GM23338 (cell line): ENCODE measurements at regions not wholly inside any gene's neighbourhood (a gene's known extent, or its start where the extent isn't known, plus 50 kb on each side); places are given as distances from the start of the nearest gene placed in this dataset.
A peak's percentile ranks its signal among the peaks of the same experiment; 100 is the strongest.

Source experiments
- ATAC-seq: fragments of 200-7000 bp; cut with Tn5 transposase; 3 replicates; pipeline ENCODE4 v1.9.1; 2020
- DNase-seq: peaks from one replicate; pipeline ENCODE4 v3.0.0-alpha.2; 2015; ENCODE audit warnings: low spot score
- H2AFZ ChIP-seq: fragments of 200-600 bp; sonication (generic); 2 replicates; pipeline ENCODE4 v1.8.0; 2016; ENCODE audit warnings: antibody characterized with exemption, mild to moderate bottlenecking, moderate library complexity
- H3F3A ChIP-seq: fragments of 200-600 bp; sonication (generic); replicated peaks from 2 replicates; pipeline ENCODE4 v1.8.0; 2017; ENCODE audit warnings: antibody characterized with exemption, mixed run types, low read depth
- H3K27ac ChIP-seq: fragments of 200-600 bp; sonication (generic); 2 replicates; pipeline ENCODE4 v1.6.1; 2016; ENCODE audit warnings: low read depth
- H3K27me3 ChIP-seq: fragments of 200-600 bp; sonication (generic); 2 replicates; pipeline ENCODE4 v1.8.0; 2016; ENCODE audit warnings: mild to moderate bottlenecking, mixed run types, moderate library complexity; ENCODE audit not compliant: insufficient read depth
- H3K36me3 ChIP-seq: fragments of 200-600 bp; sonication (generic); 2 replicates; pipeline ENCODE4 v1.8.0; 2016; ENCODE audit warnings: mild to moderate bottlenecking; ENCODE audit not compliant: insufficient read depth
- H3K4me1 ChIP-seq: fragments of 200-600 bp; sonication (generic); 2 replicates; pipeline ENCODE4 v1.8.0; 2016; ENCODE audit warnings: mild to moderate bottlenecking, moderate library complexity; ENCODE audit not compliant: insufficient read depth
- H3K4me2 ChIP-seq: fragments of 200-600 bp; sonication (generic); 2 replicates; pipeline ENCODE4 v1.7.1; 2017; ENCODE audit warnings: mixed run types
- H3K4me3 ChIP-seq: fragments of 200-600 bp; sonication (generic); 2 replicates; pipeline ENCODE4 v1.6.1; 2016; ENCODE audit warnings: mixed run types
- H3K79me2 ChIP-seq: fragments of 200-600 bp; sonication (generic); replicated peaks from 2 replicates; pipeline ENCODE4 v1.8.0; 2017; ENCODE audit warnings: mild to moderate bottlenecking; ENCODE audit not compliant: insufficient read depth
- H3K9me2 ChIP-seq: fragments of 200-600 bp; sonication (generic); 2 replicates; pipeline ENCODE4 v1.8.0; 2017; ENCODE audit not compliant: insufficient read depth
- H4K20me1 ChIP-seq: fragments of 200-600 bp; sonication (generic); replicated peaks from 2 replicates; pipeline ENCODE4 v1.8.0; 2017; ENCODE audit warnings: mild to moderate bottlenecking; ENCODE audit not compliant: insufficient read depth
- H3K27ac Mint-ChIP-seq: 2 replicates; pipeline ENCODE4 v1.8.0; 2020; ENCODE audit warnings: inconsistent platforms, mild to moderate bottlenecking, moderate library complexity, mixed read lengths
- H3K27me3 Mint-ChIP-seq: 3 replicates; pipeline ENCODE4 v1.8.0; 2022; ENCODE audit warnings: low read depth, mild to moderate bottlenecking, moderate library complexity, mixed read lengths, inconsistent platforms; ENCODE audit not compliant: insufficient read depth, poor library complexity
- H3K36me3 Mint-ChIP-seq: 3 replicates; pipeline ENCODE4 v1.8.0; 2021; ENCODE audit warnings: low read depth, mild to moderate bottlenecking, inconsistent platforms, moderate library complexity, mixed read lengths
- H3K4me1 Mint-ChIP-seq: 3 replicates; pipeline ENCODE4 v1.8.0; 2020; ENCODE audit warnings: mild to moderate bottlenecking, inconsistent platforms, mixed read lengths
- H3K4me3 Mint-ChIP-seq: 3 replicates; pipeline ENCODE4 v1.8.0; 2021; ENCODE audit warnings: moderate library complexity, mild to moderate bottlenecking, inconsistent platforms, mixed read lengths
- H3K9me3 Mint-ChIP-seq: 3 replicates; pipeline ENCODE4 v1.8.0; 2020; ENCODE audit warnings: moderate library complexity, mild to moderate bottlenecking, inconsistent platforms, mixed read lengths
- CTCF ChIP-seq, 2 experiments: fragments of 200-600 bp in 1 of 2; sonication (generic) in 1 of 2; conservative IDR thresholded peaks; 2 replicates each; pipeline versions ENCODE4 v1.5.1 to v1.6.1; 2016 to 2017; ENCODE audit warnings: antibody characterized with exemption in 2 of 2, low read depth in 2 of 2, mild to moderate bottlenecking in 2 of 2, moderate library complexity in 1 of 2
- EZH2 ChIP-seq: fragments of 200-600 bp; sonication (generic); IDR thresholded peaks from one replicate; pipeline ENCODE4 v1.8.0; 2017; ENCODE audit warnings: antibody characterized with exemption, mild to moderate bottlenecking, low read depth; ENCODE audit not compliant: unreplicated experiment
- EZH2phosphoT487 ChIP-seq: fragments of 200-600 bp; sonication (generic); IDR thresholded peaks from one replicate; pipeline ENCODE4 v1.8.1; 2018; ENCODE audit warnings: antibody characterized with exemption; ENCODE audit not compliant: unreplicated experiment
- NANOG ChIP-seq: IDR thresholded peaks from 2 replicates; pipeline ENCODE4 v1.6.1; 2016; ENCODE audit warnings: antibody characterized with exemption, borderline replicate concordance
- POLR2AphosphoS5 ChIP-seq: IDR thresholded peaks from 2 replicates; pipeline ENCODE4 v1.6.1; 2016; ENCODE audit warnings: antibody characterized with exemption, low read depth
- REST ChIP-seq: IDR thresholded peaks from one replicate; pipeline ENCODE4 v1.6.1; 2018; ENCODE audit warnings: antibody characterized with exemption; ENCODE audit not compliant: unreplicated experiment
- STAT1 ChIP-seq: IDR thresholded peaks from one replicate; pipeline ENCODE4 v1.6.1; 2016; ENCODE audit warnings: antibody characterized with exemption; ENCODE audit not compliant: unreplicated experiment
- ZNF114 ChIP-seq: fragments of 250-450 bp; sonication (Bioruptor Pico); IDR thresholded peaks from 2 replicates; pipeline ENCODE4 v1.5.0; 2020; ENCODE audit warnings: mild to moderate bottlenecking, moderate library complexity
- ZNF331 ChIP-seq: fragments of 250-450 bp; sonication (Bioruptor Pico); IDR thresholded peaks from 2 replicates; pipeline ENCODE4 v1.5.0; 2020; ENCODE audit warnings: low read depth, mild to moderate bottlenecking, moderate library complexity
- TF ChIP-seq, protein P1 (sequence below): fragments of 250-450 bp; sonication (Bioruptor Pico); IDR thresholded peaks from 2 replicates; pipeline ENCODE4 v1.5.0; 2020; ENCODE audit warnings: mild to moderate bottlenecking, moderate library complexity

DNA sequence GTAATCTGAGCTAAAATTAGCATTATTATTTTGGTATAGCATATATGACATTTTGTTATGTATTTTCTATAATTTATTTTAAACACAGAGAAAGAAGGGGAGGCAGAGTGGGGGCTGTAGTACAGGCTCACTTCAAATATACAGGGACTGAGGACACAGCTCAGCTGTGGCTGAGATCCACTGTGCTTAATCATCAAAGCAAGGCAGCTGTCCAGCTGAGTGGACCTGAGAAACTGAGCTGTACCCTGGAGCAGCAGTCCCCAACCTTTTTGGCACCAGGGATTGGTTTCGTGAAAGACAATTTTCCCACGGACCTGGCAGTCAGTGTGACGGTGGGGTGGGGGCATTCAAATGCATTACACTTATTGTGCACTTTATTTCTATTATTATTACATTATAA, 687.2 kb downstream of the RNF144A start:
- ATAC-seq = no peak
- no peak overlapping the region for H3K4me3 ChIP-seq
- Mint-ChIP-seq H3K4me3 (no peak overlapping the region), H3K9me3 (peaks cover 5% of the 10 kb centered on the region; the same call in 1 of the 3 replicates), H3K36me3 (no peaks in the 10 kb centered on the region; the same call in 2 of the 3 replicates), H3K27me3 (peaks cover 4% of the 10 kb centered on the region), H3K27ac (no peak overlapping the region), H3K4me1 (no peaks in the 10 kb centered on the region)
- no peak for TF ChIP-seq STAT1
- no peak for TF ChIP-seq ZNF331 (CRISPR knock-in tag)
- no peaks in the 10 kb centered on the region for H3K36me3 ChIP-seq
- H3K4me2 ChIP-seq = no peak overlapping the region
- no peaks in the 10 kb centered on the region for H3K79me2 ChIP-seq
- no peaks in the 10 kb centered on the region for H3K27me3 ChIP-seq
- no peak overlapping the region for H2AFZ ChIP-seq
- H3K9me2 ChIP-seq = no peaks in the 10 kb centered on the region
- H3F3A ChIP-seq = no peaks in the 10 kb centered on the region
- no peak for DNase-seq
- no peaks in the 10 kb centered on the region for H4K20me1 ChIP-seq
- H3K4me1 ChIP-seq = no peaks in the 10 kb centered on the region
- H3K27ac ChIP-seq = no peak overlapping the region

DNA sequence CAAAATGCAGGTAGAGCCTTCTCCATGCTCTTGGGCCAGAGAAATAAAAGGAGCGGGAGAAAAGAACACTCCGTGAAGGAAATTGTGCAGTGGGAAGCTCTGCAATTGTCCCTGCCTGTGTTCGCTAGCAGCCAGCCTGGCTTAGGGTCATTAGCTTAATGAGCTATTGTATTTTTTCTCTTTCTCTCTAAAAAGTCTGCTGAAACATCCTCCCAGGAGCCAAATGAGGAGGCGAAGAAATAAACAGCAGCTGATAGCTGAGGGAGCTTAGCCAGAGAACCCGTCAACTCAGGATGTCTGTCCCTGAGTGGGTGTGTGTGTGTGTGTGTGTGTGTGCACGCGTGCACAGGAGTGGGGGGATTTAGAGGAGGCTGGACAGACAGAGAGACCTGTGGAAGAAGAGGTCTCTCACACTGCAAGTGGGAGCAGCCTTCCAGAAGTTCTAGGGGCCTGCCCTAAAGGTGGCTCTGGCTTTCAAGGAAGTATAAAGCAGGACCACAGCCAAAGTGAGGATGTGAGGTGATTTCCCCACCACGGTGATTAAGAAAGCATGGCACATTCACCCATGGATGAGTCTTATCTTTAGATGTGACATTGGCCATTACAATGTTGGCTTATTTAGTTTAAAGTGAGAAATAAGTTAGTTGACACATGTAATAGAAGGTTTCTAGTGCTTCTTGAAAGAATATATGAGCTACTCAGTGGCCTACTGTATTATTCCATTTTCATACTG, 690.4 kb downstream of the RNF144A start:
- no peak overlapping the region for H3K27ac Mint-ChIP-seq
- H4K20me1 ChIP-seq = no peaks in the 10 kb centered on the region
- no peaks in the 10 kb centered on the region for H3K27me3 ChIP-seq
- H3K4me3 ChIP-seq = no peak overlapping the region
- no peaks in the 10 kb centered on the region for H3F3A ChIP-seq
- H3K4me1 ChIP-seq = no peaks in the 10 kb centered on the region
- H3K9me2 ChIP-seq = no peaks in the 10 kb centered on the region
- H3K4me1 Mint-ChIP-seq = peaks cover 6% of the 10 kb centered on the region
- no peak overlapping the region for H3K4me3 Mint-ChIP-seq
- DNase-seq = no peak
- no peaks in the 10 kb centered on the region for H3K79me2 ChIP-seq
- H2AFZ ChIP-seq = peak overlapping the region; percentile 90; the same call in 1 of the 2 replicates
- no peak overlapping the region for H3K4me2 ChIP-seq
- no peak overlapping the region for H3K27ac ChIP-seq
- no peaks in the 10 kb centered on the region for H3K36me3 Mint-ChIP-seq
- H3K27me3 Mint-ChIP-seq = peaks cover 12% of the 10 kb centered on the region
- no peaks in the 10 kb centered on the region for H3K36me3 ChIP-seq
- no peaks in the 10 kb centered on the region; the same call in 2 of the 3 replicates for H3K9me3 Mint-ChIP-seq
- ATAC-seq = no peak
- TF ChIP-seq ZNF114 (CRISPR knock-in tag) = no peak
- TF ChIP-seq EZH2 = no peak
- no peak for TF ChIP-seq EZH2phosphoT487
- no peak for TF ChIP-seq CTCF (conservative IDR thresholded peaks at IDR 0.05; ENCODE audit: low read depth in 2 of 2)
- TF ChIP-seq NANOG = no peak
- no peak for TF ChIP-seq REST
- TF ChIP-seq, protein P1, sequence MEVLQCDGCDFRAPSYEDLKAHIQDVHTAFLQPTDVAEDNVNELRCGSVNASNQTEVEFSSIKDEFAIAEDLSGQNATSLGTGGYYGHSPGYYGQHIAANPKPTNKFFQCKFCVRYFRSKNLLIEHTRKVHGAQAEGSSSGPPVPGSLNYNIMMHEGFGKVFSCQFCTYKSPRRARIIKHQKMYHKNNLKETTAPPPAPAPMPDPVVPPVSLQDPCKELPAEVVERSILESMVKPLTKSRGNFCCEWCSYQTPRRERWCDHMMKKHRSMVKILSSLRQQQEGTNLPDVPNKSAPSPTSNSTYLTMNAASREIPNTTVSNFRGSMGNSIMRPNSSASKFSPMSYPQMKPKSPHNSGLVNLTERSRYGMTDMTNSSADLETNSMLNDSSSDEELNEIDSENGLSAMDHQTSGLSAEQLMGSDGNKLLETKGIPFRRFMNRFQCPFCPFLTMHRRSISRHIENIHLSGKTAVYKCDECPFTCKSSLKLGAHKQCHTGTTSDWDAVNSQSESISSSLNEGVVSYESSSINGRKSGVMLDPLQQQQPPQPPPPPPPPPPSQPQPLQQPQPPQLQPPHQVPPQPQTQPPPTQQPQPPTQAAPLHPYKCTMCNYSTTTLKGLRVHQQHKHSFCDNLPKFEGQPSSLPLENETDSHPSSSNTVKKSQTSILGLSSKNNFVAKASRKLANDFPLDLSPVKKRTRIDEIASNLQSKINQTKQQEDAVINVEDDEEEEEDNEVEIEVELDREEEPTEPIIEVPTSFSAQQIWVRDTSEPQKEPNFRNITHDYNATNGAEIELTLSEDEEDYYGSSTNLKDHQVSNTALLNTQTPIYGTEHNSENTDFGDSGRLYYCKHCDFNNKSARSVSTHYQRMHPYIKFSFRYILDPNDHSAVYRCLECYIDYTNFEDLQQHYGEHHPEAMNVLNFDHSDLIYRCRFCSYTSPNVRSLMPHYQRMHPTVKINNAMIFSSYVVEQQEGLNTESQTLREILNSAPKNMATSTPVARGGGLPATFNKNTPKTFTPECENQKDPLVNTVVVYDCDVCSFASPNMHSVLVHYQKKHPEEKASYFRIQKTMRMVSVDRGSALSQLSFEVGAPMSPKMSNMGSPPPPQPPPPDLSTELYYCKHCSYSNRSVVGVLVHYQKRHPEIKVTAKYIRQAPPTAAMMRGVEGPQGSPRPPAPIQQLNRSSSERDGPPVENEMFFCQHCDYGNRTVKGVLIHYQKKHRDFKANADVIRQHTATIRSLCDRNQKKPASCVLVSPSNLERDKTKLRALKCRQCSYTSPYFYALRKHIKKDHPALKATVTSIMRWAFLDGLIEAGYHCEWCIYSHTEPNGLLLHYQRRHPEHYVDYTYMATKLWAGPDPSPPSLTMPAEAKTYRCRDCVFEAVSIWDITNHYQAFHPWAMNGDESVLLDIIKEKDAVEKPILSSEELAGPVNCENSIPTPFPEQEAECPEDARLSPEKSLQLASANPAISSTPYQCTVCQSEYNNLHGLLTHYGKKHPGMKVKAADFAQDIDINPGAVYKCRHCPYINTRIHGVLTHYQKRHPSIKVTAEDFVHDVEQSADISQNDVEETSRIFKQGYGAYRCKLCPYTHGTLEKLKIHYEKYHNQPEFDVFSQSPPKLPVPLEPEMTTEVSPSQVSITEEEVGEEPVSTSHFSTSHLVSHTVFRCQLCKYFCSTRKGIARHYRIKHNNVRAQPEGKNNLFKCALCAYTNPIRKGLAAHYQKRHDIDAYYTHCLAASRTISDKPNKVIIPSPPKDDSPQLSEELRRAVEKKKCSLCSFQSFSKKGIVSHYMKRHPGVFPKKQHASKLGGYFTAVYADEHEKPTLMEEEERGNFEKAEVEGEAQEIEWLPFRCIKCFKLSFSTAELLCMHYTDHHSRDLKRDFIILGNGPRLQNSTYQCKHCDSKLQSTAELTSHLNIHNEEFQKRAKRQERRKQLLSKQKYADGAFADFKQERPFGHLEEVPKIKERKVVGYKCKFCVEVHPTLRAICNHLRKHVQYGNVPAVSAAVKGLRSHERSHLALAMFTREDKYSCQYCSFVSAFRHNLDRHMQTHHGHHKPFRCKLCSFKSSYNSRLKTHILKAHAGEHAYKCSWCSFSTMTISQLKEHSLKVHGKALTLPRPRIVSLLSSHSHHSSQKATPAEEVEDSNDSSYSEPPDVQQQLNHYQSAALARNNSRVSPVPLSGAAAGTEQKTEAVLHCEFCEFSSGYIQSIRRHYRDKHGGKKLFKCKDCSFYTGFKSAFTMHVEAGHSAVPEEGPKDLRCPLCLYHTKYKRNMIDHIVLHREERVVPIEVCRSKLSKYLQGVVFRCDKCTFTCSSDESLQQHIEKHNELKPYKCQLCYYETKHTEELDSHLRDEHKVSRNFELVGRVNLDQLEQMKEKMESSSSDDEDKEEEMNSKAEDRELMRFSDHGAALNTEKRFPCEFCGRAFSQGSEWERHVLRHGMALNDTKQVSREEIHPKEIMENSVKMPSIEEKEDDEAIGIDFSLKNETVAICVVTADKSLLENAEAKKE = no peak
- no peak for TF ChIP-seq POLR2AphosphoS5
- TF ChIP-seq STAT1 = no peak
